ENCODE measurements at regions not wholly inside any gene's neighbourhood (a gene's known extent, or its start where the extent isn't known, plus 50 kb on each side); places are given as distances from the start of the nearest gene placed in this dataset.
"Not testable (repeated sequence)": the region's sequence is repeated elsewhere in the genome, so short reads cannot be mapped to it uniquely, and the experiment has no call there.

DNA sequence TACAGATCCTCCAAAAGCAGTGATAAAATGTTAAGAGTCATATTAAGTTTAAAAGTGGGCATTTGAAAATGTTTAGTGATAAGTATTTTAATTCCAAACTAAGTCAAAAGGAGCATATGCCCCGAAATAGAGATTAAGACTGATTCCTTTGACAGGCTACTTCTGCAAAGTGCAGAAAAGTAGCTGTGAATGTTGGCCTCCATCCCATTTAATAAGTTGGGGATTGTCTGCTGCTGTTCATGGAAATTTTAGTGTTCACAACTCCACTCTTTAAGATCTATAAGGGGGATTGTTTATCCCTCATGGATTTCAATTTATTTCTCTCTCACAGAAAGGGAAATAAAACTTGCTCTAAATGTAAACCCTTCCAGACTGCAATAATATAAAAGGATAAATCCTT lies 278.3 kb downstream of the KCTD12 start:
- DNase-seq, result no peak

DNA sequence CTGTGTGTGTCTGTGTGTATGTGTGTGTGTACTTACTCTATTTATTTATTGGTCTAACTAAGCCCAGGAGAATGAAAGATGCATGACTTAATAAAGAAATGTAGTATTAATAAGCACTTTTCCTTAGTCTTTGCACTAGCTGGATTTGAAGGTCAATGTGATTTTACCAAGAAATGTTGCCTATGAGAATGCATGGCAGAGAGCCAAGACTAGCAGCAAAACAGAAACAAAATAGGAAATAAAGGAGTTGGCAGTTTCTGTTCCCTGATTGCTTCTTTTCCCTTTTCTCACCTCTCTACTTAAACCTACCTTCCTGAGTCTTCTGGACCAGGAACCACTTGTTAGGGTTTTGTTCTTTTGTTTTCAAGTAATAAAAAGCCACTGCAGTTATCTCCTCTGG lies 286.1 kb downstream of the KCTD12 start:
- DNase-seq, result no peak

DNA sequence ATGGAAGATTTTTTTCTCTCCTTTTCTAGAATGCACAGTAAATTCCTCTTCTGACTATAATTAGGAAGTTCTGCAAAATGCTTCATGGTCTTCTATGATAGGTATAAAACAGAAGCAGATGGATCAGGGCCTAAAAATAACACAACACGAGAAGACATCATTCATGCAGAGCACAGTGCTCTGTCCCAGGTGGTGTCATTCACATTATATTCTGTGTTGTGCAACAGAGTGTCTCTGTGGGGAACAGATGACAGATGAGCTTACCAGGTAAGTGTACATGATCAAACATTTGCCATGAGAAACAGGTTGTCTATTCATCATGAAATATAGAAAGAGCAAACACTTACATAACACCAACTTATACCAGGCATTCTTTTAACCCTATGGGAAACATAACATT lies 288.3 kb downstream of the KCTD12 start:
- no peak for DNase-seq

DNA sequence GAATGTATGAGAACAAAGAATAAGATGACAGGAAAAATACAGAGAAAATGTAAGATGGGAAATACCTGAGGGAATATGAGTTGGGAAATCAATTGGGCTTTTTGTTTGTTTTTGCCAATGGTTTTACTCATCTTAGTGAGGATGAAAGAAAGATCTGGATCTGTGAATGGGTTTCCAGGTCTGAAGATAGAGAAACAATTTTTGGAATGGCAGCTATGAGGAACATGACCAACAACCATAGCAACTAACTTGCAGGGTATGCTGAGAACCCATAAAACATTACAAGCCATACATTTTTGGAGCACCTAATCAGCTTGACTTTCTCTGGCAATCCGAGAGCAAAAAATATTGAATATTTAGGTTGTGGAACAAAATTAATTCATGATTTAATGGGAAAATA lies 290.0 kb downstream of the KCTD12 start:
- no peak for DNase-seq

DNA sequence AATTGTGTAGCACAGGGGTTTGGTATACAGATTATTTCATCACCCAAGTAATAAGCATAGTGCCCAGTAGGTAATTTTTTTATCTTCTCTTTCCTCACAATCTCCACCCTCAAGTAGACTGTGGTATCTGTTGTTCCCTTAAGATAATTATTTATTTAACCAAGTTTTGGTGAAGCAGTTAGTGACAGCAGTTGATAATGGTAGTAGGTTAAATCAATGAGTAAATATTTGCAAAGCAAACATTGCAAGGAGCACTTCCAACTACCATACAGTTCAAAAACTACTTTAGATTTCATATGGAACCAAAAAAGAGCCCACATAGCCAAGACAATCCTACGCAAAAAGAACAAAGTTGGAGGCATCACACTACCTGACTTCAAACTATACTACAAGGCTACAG lies 291.8 kb downstream of the KCTD12 start:
- DNase-seq, result no peak

DNA sequence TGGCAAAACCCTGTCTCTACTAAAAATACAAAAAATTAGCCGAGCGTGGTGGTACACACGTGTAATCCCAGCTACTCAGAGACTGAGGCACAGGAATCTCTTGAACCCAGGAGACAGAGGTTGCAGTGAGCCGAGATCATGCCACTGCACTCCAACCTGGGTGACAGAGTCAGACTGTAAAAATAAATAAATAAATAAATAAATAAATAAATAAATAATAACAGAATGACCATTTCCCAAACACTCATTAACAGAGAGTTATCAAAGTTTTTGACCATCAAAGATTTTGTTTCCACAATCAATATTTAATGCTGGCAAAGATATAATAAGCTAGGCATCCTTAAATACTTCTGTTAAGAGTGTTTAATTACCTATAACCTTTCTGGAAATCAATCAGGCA lies 299.4 kb downstream of the KCTD12 start:
- DNase-seq, result no peak

DNA sequence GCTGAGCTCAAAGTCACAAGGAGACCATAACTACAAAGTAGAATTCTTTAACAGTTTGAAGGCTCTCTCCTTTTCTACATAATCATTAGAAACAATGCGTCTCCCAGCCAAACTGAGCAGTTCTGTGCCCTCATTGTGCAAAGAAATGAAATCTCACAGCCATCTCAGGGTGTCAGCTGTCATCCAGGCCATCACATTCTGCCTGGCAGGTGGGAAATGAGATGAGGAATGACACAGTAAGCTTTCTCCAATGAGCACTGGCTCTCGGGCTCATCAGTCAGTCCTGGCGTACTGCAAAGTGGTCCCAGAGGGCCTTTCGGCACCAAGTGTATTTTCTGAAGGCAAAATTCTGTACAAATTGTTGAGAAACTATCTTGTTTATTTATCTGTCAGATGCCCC lies 306.5 kb downstream of the KCTD12 start:
- no peak for DNase-seq

DNA sequence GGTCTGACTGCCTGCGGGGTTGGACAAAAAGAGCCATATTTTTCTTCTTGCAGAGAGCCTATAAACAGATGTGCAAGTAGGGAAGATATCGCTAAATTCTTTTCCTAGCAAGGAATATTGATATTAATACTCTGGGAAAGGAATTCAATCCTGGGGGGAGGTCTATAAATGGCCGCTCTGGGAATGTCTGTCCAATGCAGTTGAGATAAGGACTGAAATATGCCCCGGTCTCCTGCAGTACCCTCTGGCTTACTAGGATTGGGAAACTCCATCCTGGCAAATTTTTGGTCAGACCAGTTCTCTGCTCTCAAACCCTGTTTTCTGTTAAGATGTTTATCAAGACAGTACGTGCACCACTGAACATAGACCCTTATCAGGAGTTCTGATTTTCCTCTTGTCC lies 310.6 kb downstream of the KCTD12 start:
- not testable (repeated sequence) for DNase-seq

DNA sequence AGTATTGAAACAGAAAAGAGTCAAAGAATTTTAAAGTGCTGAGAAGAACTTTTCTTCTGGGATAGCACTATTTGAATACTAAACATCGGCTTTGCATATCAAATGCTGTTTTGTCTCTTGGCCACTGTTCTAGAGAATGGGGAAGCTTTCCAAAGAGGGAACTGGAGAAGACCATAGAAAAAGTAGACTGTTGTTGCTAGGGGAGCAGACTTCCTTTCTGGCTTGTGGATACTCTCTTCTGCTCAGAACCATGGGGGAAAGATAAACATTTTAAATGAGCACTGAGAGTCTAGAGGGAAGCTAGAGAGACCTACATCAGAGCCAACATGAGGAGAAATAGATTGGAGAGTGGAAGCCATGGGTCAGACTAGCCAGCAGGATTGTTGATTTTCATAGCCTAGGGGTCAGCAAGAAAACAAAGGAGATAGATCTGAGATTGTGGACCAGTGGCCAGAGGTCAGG lies 315.7 kb downstream of the KCTD12 start:
- no peak for DNase-seq

DNA sequence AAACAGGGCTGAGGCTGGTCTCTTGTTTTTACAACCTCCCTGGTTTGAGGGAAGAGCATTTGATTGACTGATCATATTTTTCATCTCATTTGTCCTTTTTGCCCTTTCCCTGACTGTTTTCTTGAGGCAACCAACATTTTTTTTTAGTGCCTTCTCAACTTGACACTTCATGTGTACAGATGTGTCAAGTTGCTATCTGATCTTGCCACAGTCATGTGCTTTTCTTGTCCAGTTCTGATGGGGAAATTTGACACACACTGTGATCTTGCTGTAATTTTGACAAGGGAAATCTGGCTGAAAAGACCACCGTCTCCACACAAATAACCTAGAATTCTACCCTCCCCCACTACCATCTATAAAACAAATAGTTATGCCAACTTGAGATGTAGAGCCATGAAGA lies 329.6 kb downstream of the KCTD12 start:
- no peak for DNase-seq

DNA sequence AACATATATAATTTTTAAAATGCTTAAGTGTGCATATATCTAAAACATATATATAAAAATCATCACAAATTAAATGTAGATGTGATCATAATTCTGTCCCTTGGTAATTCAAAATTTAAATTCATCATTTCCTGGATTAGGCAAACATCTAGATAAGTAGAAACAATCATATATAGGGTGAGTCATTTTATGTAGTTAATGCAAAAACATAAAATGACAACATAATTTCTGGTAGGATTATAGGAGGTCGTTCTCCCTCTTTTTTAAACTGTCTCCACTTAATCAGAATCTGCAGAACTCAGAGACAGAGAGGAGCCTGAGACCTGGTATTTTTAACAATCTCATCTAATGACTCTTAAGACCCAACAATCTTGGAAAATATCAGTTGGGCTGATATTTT lies 333.4 kb downstream of the KCTD12 start:
- no peak for DNase-seq

DNA sequence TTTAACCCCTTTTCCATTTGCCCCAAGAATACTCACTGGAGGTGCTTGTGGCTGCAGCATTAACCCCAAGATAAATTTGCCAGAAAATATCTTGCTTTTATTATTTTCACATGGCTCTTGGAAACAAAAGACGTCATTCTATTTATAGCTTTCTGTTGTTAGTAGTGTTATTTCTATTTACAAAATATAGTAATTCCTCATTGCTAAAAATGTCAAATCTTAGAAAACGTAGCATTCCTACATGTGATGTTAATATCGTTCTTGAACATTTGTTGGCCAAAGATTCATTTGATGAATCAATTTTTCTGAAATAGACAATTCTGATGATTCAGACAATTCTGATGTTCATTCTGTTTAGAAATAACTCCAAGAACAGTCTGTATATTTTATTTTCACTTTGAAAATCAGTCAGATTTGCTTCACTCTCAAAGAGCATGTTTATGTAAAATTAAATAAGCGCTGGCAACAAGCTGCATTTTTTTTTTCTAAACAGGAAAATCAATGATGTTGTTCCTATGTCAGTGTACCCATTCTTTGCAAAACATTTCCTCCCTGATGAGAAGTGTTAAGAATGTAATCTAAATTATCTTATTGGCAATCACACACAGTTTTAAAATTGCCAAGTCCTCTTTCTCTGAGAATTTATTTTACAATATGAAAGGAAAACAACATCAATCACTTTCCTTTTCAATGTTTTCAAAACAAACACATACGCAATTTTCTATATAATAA lies 334.0 kb downstream of the KCTD12 start:
- DNase-seq, result no peak

DNA sequence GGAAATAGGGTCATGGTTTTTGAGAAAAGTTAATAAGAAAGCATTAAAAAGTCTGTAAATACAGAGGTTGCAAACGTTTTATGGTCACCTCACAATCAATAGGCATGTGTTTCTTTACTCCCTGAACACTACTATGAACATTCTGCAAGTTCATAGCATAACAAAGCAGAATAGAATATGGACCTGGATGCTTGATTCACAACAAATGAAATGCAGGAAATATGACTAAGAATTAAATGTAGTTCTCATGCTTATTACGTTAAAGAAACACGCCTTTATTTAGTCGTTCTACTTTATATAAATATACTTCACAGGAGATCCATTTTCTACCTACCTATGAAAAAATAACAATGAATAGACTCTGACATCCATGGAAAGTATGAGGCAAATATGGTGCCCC lies 344.0 kb downstream of the KCTD12 start:
- DNase-seq, result no peak

DNA sequence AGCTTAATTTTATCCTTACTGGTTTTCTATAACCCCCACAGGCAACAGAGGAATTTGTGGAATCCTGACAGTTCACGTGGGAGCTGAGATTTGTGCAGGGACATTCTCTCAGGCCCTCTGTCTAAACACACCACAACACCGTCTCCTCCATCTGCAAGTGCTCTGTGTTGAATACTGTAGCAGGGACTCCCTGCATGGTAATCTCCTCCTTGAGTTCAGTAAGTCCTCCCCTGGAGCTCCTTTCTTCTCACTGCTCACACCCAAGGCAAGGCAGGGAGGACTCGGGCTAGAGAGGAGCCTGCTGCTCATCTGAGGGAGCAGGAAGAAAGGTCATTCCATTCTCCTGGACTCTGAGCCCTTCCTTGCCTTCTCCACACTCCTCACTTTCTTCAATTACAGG lies 348.2 kb downstream of the KCTD12 start:
- DNase-seq, result no peak

DNA sequence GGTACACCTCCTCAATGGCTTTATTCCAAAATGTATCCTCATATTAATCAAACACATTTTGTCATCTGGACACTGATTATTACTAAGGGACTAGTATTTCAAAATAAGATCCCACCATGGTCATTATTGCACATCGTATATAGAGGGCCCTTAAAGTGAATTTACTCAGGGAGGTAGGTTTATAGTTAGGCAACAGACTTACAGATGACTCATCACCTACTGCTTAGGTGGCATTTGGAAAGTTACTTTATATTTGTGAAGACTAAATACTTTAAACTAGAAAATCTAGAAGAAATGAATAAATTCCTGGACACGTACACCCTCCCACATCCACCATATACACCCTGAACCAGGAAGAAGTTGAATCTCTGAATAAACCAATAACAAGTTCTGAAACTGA lies 353.0 kb downstream of the KCTD12 start:
- no peak for DNase-seq

DNA sequence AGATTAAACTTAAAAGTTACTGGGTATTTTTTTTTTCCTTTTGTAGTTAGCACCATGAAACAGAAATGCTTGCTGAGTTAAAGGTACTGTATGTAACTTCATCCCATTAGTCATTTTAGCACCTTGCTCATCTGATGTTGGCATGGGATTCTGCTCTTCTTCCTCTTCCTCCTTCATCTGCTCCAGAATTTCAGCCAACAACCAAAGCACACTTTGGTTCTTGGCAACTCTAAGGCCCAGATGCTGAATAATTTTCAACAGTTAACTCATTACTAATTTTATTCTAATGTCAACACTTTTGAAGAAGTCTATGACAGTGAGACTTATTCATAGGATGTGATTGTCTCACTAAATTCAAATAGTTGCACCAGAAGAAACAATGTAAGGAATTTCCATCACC lies 359.2 kb downstream of the KCTD12 start:
- DNase-seq, result no peak

DNA sequence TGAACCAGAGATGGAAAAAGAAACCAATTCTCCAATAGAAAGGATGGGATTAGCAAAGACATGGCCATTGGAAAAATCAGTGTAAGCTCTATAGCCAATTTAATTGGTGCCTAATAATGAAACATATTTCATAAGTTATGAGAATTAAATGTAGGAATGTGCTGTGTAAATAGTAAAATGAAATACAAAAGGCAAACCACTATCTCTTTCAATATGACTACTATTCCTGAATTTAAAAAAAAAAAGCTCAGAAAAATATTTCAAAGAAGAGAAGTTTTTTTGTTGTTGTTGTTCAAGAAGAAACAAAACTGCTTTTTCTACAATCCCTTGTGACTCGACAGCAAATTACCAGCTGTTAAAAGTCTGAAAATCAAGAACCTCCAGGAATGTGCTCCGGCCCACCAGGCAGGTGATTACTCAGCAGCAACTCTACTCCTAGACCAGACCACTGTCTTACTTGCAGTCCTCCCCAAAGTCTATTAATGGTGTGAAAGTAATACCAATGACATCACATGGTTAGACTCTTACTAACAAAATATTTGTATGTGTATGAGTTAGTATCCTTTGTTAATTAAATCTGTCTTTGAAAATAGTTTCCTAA lies 362.4 kb downstream of the KCTD12 start:
- no peak for DNase-seq

DNA sequence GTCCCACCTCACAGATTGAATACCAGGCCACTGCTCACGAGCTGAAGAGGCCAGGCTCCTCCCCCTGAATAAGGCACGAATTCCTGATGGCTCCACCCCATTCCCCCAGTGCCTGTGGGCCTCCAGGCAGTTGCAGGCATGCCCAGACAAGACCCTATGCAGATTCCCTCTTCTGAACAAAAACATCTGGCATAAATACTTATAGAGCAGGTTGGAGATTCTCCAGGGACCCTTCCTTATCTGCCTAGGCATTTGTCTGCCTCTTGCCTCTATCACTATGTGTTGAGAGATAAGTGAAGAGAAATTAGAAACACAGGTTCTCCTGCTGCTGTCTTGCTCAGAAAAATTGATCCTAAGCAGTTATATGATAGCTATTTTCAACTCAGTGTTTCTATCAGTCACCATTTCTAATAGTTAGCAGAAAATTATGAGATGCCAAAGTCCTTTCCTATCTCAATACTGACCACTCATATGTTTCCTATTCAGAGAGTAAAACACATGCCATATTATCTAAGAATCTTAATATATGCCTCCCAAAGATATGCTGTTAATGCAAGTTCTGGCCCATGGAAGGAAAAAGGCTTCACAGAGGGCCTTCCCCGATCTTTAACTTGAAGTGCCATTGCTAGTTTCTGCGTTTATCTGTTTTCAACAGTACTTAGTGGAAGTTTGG lies 364.0 kb downstream of the KCTD12 start:
- no peak for DNase-seq

DNA sequence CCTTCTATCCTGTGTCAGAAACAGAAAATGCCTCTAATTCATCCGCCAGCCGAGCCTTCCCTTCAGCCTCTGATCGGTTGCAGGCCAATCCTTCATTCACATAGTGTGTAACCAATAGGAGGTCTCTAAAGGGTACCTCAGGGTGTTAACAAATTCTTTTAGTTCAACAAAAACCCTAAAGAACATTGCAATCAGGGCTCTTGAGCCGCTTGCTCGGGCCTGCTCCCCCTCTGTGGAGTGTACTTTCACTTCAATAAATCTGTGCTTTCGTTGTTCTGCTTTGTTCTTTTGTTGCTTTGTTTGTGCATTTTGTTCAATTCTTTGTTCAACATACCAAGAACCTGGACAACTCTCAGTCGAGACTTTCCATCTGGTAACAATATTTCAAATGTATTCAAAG lies 366.5 kb downstream of the KCTD12 start:
- DNase-seq, result no peak

DNA sequence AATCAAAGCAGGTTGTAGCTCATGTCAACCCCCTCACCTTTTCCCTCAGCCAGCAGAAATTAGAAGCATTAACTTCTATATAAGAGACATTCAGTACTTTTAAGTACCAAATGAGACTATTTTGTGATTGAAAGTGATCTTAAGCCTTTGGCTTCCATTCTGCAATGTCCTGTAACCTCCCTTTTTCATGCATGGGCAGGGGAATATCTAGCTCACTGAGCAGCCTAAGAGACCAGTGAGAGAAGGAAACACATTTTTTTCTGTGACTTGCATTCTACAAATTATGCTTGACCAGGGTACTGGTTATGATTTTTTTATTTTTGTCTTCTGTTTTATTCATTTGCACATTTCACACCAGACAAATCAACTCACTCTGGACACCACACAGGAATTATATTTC lies 369.6 kb downstream of the KCTD12 start:
- DNase-seq, result no peak

DNA sequence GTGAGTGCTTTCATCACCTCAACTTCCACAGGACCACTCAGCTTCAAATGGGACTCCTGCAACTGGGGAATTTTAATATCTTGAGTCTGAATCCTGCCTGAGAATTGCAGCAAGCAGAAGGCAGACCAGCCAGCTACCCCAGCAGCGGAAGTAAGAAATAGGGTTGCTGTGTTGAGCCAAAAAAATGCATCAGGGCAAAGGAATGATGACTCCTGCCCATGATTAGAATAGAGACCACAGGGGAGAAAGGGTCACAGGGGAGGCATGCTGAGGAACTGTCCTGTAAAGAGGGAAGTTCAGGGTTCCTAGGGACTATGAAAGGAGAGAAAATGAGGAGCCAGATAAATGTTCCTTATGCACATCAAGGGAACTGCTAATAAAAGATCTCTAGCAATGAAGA lies 370.2 kb downstream of the KCTD12 start:
- no peak for DNase-seq

DNA sequence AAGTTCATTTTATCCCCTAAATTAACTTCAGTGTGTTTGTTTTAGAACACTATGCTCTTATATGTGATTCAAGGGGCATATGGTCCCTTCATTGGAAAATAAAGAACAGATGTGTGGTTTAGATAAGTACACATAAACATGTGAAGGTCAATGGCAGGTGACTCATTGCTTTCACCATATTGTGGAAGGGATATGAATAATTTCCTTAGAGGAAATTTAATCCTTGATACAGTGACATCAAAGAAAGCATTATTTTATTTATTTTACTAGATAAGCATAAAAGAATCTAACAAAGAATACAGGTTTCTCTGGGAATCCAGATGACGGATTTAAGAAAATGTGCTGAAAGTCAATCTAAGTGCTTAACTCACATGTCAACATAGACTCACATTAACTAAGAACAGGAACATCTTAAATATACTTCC lies 373.5 kb downstream of the KCTD12 start:
- DNase-seq, result no peak

DNA sequence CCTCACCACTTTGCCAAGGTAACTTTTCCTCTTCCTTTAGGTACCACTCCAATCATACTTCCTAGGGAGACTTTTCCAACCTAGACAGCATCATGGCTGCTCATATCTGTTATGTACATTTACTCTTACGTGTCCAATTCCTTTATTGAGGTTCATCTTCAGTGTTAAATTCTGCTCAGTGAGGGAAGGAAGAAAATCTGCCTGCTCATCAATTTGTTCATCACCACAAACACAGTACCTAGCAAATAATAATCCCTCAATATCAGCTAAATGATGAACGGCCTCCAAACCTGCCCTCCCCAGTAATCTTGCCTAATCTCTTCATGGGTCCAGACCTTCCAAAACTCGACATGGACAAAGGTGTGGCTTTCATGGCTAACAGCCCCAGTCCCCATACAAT lies 380.8 kb downstream of the KCTD12 start:
- DNase-seq, result no peak

DNA sequence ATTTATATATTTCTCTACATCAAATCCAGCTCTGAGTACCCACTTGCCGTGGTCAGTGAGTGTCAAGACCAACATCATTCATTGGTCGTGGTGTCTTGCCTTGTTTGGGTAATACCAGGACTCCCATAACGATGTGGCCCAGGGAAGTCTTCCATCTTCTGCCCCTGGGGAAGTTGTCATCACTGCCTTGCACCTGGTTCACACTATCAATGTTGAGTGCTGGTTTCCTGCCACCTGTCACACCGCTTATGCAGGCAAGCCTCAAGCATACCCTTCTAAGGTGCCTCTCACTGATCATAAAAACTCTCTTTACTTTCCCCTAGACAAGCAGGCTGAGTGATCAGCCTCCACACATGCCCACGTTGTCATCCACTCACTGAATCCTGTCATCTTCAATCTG lies 382.4 kb downstream of the KCTD12 start:
- no peak for DNase-seq
